Kidney glomerular epithelial cell (primary cell): ENCODE measurements at regions not wholly inside any gene's neighbourhood (a gene's known extent, or its start where the extent isn't known, plus 50 kb on each side); places are given as distances from the start of the nearest gene placed in this dataset.

Source experiments
- DNase-seq: peaks from one replicate; lab custom pipeline; 2025; lab: John Stamatoyannopoulos, UW

GRCh38 chr5:117803533-117803932 is 1184.8 kb downstream of the DTWD2 start:
- no peak for DNase-seq

DNA sequence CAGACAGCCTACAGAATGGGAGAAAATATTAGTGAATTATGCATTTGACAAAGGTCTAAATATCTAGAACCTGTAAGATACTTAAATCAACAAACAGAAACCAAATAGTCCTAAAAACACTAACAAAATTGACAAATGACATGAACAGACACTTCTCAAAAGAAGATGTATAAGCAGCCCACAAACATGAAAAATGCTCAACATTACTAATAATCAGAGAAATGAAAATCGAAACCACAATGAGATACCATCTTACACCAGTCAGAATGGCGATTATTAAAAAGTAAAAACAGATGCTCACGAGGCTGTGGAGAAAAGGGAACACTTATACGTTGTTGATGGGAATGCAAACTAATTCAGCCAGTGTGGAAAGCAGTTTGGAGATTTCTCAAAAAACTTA is 1186.8 kb downstream of the DTWD2 start:
- DNase-seq = no peak

GRCh38 chr5:117800261-117800660 is 1188.1 kb downstream of the DTWD2 start:
- DNase-seq = no peak

DNA sequence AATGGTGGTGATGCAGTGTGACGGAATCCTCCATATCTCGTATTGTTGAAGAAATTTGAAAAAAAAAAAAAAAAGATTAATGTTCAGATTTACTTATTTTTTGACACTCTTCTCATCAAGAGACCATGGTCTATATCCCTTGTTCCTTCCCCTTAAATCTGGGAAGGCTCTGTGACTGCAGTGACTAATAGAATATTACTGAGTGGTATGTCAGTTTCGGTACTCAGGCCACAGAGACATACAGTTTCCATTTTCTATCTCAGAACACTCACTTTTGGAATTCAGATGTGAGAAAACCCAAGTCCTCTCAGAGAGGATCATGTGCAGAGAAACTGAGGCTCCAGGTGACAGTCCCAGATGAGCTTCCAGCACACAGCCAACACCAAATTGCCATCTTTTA is 1193.5 kb downstream of the DTWD2 start:
- DNase-seq = no peak

- DNase-seq = no peak
Measured at GRCh38 chr5:117793963-117794362, 1194.4 kb downstream of the DTWD2 start.

DNA sequence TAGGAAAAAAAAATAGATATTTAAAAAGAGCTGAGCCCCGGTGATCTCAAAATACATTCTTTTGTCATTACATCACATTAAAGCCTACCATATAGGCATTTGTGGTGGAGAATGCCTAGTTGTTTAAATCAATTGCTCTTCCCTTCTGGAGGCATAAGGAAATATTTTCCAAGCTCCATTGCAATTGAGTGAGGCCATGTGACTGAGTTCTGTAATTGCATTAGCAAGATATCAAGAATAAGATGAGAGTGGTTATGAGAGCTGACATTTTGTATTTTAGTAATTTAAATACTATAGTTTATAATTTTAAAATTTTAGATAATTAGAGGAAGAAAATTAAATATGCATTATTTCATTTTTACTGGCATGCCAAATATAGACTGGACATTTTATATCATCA is 1195.9 kb downstream of the DTWD2 start:
- DNase-seq = no peak

GRCh38 chr5:117788596-117788995 is 1199.8 kb downstream of the DTWD2 start:
- DNase-seq = peak; percentile 47

DNA sequence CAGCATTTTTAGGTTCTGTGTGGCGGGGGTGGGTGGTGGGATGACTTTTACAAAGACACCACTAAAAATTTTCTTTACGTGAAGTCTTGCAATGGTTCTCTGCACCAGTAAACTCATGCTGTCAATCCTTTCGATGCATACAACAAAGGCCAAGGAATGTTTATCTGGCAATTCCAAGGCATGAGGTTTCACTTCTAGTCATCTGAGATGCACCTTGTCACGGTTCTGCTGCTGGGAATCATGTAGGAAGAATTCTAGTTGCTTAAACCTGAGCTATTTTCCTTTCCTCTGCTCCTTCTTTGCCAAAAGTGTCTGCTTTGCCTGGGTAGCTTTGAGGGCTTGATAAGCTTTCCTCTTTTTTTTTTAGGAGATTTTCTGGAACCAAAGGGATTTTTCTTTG is 1204.5 kb upstream of the SEMA6A start:
- no peak for DNase-seq

DNA sequence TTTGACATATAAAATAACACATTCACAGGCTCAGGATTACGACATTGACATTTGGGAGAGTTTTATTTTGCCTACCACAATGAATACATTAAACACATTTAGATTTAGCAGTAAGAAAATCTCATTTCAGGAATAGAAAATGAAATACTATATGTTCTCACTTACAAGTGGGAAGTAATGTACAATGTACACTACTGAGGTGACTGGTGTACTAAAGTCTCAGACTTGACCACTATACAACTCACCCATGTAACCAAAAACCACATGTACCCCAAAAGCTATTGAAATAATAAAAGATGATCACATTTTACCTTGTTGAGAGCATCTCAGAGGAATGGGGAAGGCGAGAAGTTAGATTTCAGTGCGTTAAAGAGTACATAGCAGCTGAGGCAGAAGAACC is 1202.4 kb upstream of the SEMA6A start:
- DNase-seq = no peak

- no peak for DNase-seq
Measured at GRCh38 chr5:117769877-117770276, 1195.3 kb upstream of the SEMA6A start.

DNA sequence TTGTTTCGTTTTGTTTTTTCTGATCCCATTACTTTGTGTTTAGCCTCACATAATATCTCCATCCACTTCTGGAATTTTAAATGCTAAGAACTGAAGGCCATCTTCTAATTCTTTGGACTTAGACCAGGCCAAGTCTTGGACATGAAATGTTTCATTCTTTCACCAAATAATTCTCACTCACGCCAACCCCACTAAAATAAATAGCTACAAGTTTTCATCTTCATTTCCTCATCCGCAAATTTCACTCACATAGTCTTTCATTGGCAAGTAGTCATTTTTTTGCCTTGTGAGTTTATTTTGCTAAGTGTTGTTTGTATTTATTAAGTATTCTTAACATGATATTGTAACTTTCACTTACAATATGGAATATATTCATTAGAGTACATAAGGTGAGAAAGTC is 1188.6 kb upstream of the SEMA6A start:
- no peak for DNase-seq

DNA sequence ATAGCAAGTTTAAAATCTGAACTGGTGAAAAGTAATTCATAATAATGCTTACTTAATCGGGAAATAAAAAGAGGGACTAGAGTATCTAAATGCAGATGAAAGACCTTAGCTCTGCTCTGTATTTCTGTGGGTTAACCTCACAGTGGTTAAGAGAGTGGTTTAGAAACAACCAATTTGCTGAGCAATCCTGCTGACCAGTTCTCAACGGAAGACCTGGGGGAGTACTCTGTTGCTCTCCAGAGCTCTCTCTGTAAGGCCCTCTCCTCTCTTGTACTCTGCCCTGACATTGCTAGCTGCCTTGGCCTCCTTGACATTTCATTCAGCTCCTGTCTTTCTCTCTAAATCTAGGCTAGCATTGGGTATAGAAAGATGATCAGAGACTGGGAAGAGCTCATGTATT is 1186.6 kb upstream of the SEMA6A start:
- DNase-seq = no peak

GRCh38 chr5:117759849-117760499 is 1185.4 kb upstream of the SEMA6A start:
- no peak for DNase-seq

DNA sequence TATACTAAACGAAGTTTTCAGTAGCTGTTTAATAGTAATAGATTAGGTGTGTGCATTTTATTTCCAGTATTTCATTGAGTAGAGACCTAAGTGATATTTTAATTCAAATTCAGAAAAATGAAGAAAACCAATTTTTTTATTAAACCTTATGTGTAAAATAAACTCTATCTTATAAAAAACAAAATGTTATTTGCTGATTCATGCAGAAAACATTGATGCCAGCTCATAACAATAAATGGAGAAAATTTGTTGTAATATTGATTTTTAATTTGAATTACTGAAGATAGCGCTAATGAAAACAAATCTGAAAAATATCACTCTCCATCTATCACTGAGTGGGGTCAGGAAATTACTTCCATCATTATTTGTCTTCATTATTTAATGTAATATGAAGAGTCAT is 1177.8 kb upstream of the SEMA6A start:
- no peak for DNase-seq

DNA sequence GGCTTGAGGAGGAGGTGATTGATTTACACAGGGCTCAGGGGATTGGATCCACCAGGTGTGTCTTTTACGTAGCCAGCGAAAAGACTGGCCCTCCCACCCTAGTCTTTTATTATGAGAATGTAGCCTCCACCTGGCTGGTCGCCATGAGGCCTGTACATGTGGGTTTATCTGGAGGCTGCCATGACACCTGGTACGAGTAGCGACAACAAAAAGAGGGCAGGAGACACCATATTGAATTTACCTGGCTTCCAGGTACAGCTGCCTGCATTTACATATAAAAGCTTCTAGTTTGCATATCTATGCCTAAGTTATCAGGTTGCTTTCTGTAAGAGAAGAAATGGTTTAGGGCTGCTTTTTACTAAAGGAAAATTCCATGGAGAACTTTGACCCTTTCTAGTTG is 1173.7 kb upstream of the SEMA6A start:
- no peak for DNase-seq

DNA sequence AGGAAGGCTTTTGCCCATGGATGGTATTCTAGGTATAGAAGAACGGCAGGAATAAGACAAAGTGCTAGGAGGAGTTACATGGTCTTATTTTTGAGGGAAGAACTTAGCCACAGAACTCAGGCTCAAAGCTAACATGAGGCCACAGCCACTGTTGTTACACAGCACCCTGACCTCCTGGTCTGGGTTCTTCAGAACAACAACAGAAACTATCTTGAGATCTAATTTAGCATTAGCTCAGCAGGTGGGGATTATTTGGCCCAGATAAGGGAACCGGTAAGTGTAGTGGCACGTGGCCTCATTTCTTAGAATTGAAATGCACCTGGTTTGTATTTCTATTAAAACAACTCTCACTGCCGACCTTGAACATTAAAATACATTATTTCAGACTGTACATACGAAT is 1168.7 kb upstream of the SEMA6A start:
- DNase-seq = no peak

- DNase-seq = no peak
Measured at GRCh38 chr5:117741655-117742206, 1167.1 kb upstream of the SEMA6A start.

GRCh38 chr5:117740268-117740667 is 1165.6 kb upstream of the SEMA6A start:
- DNase-seq = no peak

GRCh38 chr5:117738571-117738970 is 1163.9 kb upstream of the SEMA6A start:
- no peak for DNase-seq

- DNase-seq = no peak
Measured at GRCh38 chr5:117736698-117737097, 1162.1 kb upstream of the SEMA6A start.

DNA sequence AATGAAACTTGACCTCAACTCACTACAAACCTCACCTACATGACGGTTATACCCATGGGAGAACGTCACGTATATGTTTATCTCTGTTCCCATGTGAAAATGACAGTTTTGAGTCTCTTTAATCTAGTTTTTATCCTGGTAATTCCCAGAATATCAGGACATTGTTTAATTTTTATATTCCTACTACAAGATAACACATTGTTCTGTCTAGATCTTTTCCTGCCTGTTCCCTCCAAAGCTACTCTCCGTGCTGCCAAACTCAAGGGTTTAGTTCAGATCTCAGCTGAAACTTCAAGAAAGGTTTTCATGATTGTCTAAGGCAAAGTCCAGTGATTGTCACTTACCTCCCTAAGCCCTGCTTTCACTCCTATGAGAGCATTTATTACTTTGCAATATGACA is 1159.4 kb upstream of the SEMA6A start:
- DNase-seq = no peak

GRCh38 chr5:117733051-117733450 is 1158.4 kb upstream of the SEMA6A start:
- no peak for DNase-seq

GRCh38 chr5:117732264-117732663 is 1157.6 kb upstream of the SEMA6A start:
- no peak for DNase-seq

DNA sequence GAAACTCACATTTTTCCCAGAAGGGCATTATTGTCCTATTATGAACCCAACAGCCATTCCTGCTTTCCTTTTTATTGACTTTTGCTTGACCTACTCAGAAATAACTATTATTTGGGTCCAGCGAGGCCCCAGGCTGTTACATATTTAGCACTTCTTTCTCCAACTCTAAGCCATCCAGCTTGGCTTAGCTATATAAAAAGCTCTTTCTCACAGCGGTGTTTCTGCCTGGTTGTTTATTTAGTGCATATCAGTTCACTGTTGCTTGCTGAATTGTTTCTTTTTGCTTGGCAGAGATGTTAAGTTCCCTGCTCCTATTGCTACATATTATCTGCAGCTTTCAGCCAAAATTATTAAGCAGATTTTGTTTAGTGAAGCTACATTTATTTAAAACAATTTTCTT is 1156.8 kb upstream of the SEMA6A start:
- DNase-seq = no peak
